Keratinocyte (primary cell): ENCODE measurements at regions not wholly inside any gene's neighbourhood (a gene's known extent, or its start where the extent isn't known, plus 50 kb on each side); places are given as distances from the start of the nearest gene placed in this dataset.

Experiments
- DNase-seq: peaks from one replicate; pipeline ENCODE4 v3.0.0-alpha.2; 2011; ENCODE audit warnings: low read depth, missing footprints, low spot score
- FAIRE-seq: peaks from 2 replicates; lab custom pipeline; 2011; peaks lifted over from hg19 to GRCh38; lab: Jason Lieb, UNC
- H2AFZ ChIP-seq: 2 replicates; pipeline ENCODE4 v1.6.0; 2012; ENCODE audit warnings: low read length, control low read depth, inconsistent platforms; ENCODE audit not compliant: control insufficient read depth
- H3K27ac ChIP-seq: 2 replicates; pipeline ENCODE4 v1.5.1; 2011; ENCODE audit warnings: low read length; ENCODE audit not compliant: control insufficient read depth, insufficient read depth
- H3K27me3 ChIP-seq: 3 replicates; pipeline ENCODE4 v1.6.0; 2011; ENCODE audit warnings: low read length; ENCODE audit not compliant: control insufficient read depth, insufficient read depth; ENCODE audit errors: extremely low read depth
- H3K36me3 ChIP-seq, 2 experiments: 2 replicates in 1 of 2; 3 replicates in 1 of 2; pipeline ENCODE4 v1.5.1; 2011; ENCODE audit warnings: low read length in 2 of 2, mild to moderate bottlenecking in 1 of 2; ENCODE audit not compliant: control insufficient read depth in 2 of 2, insufficient read depth in 2 of 2; ENCODE audit errors: extremely low read depth in 1 of 2
- H3K4me1 ChIP-seq: 3 replicates; pipeline ENCODE4 v1.5.1; 2011; ENCODE audit warnings: low read length; ENCODE audit not compliant: control insufficient read depth, insufficient read depth; ENCODE audit errors: extremely low read depth
- H3K4me2 ChIP-seq: 3 replicates; pipeline ENCODE4 v1.6.0; 2011; ENCODE audit warnings: low read depth, low read length; ENCODE audit not compliant: control insufficient read depth, insufficient read depth; ENCODE audit errors: extremely low read depth
- H3K4me3 ChIP-seq, 3 experiments: fragments of 200-600 bp in 1 of 3; sonication (generic) in 1 of 3; 2 replicates in 2 of 3; 3 replicates in 1 of 3; pipeline ENCODE4 v1.5.1; 2011 to 2016; ENCODE audit warnings: low read length in 3 of 3, mild to moderate bottlenecking in 3 of 3, control low read depth in 2 of 3, inconsistent platforms in 1 of 3, low read depth in 1 of 3, mixed read lengths in 1 of 3, mixed run types in 1 of 3, moderate library complexity in 1 of 3; ENCODE audit not compliant: control insufficient read depth in 2 of 3, insufficient read depth in 2 of 3; ENCODE audit errors: extremely low read depth in 1 of 3
- H3K79me2 ChIP-seq: 2 replicates; pipeline ENCODE4 v1.6.0; 2012; ENCODE audit warnings: low read length; ENCODE audit not compliant: control insufficient read depth, insufficient read depth
- H3K9ac ChIP-seq: 3 replicates; pipeline ENCODE4 v1.6.0; 2011; ENCODE audit warnings: low read length; ENCODE audit not compliant: control insufficient read depth, insufficient read depth; ENCODE audit errors: extremely low read depth
- H3K9me1 ChIP-seq: 3 replicates; pipeline ENCODE4 v1.6.0; 2011; ENCODE audit warnings: low read length; ENCODE audit not compliant: control insufficient read depth, insufficient read depth; ENCODE audit errors: extremely low read depth
- H3K9me3 ChIP-seq: 2 replicates; pipeline ENCODE4 v1.5.1; 2012; ENCODE audit warnings: low read depth, low read length; ENCODE audit not compliant: control insufficient read depth
- H4K20me1 ChIP-seq: 3 replicates; pipeline ENCODE4 v1.6.0; 2011; ENCODE audit warnings: low read length; ENCODE audit not compliant: control insufficient read depth, insufficient read depth; ENCODE audit errors: extremely low read depth
- EZH2 ChIP-seq: IDR thresholded peaks from one replicate; pipeline ENCODE4 v1.6.1; 2012; ENCODE audit warnings: inconsistent platforms, mild to moderate bottlenecking, low read length, moderate library complexity
- dilution Hi-C: fragments of 300-500 bp; cut with MboI; formaldehyde crosslinking; loops from one replicate; pipeline ENCODE4 v1.7.0; 2020; ENCODE audit warnings: low sequenced_read_pairs; ENCODE audit not compliant: extremely low pct_ligation_motif_present
- TF ChIP-seq, protein P1 (sequence below), 3 experiments: IDR thresholded peaks in 1 of 3; conservative IDR thresholded peaks in 1 of 3; optimal IDR thresholded peaks in 1 of 3; 2 replicates in 2 of 3; 3 replicates in 1 of 3; pipeline versions ENCODE3 to v1.5.1; 2011; ENCODE audit warnings: low read length in 3 of 3, mild to moderate bottlenecking in 3 of 3, moderate library complexity in 2 of 3, control low read depth in 1 of 3, inconsistent platforms in 1 of 3; ENCODE audit not compliant: insufficient read depth in 2 of 3; ENCODE audit errors: extremely low read depth in 1 of 3

DNA sequence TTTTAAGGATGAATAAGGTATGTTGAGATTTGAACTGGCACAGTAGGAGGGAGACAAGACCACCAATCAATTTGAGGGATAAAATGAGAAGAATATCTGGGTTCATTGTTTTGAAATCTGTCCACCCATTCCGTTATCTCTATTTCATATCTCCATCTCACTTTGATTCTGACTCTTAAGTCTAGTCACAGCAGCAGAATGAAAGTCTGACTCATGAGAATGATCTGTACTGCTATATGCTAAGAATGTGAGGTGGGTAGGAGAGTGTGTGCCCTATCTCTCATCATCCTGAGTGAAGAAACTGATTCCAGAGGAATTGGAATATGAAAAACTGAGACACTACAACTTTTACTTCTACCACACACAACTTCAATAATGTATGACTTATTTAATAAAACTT is 1994.5 kb upstream of the PIK3C3 start:
- Histone ChIP-seq H3K4me3 (no peak overlapping the region), H4K20me1 (no peaks in the 10 kb centered on the region), H3K4me1 (peaks cover 37% of the 10 kb centered on the region), H3K9me1 (no peaks in the 10 kb centered on the region), H3K36me3 (no peaks in the 10 kb centered on the region), H3K4me2 (peak overlapping the region; percentile 59), H3K9me3 (no peaks in the 10 kb centered on the region), H3K9ac (peak overlapping the region; percentile 55), H2AFZ (no peak overlapping the region), H3K27me3 (no peaks in the 10 kb centered on the region), H3K79me2 (no peaks in the 10 kb centered on the region), H3K27ac (peak overlapping the region; percentile 93)
- FAIRE-seq = no peak
- dilution Hi-C loops = no loop called here
- peak; percentile 28 for DNase-seq
- no peak for TF ChIP-seq EZH2
- TF ChIP-seq, protein P1, sequence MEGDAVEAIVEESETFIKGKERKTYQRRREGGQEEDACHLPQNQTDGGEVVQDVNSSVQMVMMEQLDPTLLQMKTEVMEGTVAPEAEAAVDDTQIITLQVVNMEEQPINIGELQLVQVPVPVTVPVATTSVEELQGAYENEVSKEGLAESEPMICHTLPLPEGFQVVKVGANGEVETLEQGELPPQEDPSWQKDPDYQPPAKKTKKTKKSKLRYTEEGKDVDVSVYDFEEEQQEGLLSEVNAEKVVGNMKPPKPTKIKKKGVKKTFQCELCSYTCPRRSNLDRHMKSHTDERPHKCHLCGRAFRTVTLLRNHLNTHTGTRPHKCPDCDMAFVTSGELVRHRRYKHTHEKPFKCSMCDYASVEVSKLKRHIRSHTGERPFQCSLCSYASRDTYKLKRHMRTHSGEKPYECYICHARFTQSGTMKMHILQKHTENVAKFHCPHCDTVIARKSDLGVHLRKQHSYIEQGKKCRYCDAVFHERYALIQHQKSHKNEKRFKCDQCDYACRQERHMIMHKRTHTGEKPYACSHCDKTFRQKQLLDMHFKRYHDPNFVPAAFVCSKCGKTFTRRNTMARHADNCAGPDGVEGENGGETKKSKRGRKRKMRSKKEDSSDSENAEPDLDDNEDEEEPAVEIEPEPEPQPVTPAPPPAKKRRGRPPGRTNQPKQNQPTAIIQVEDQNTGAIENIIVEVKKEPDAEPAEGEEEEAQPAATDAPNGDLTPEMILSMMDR (optimal IDR thresholded peaks at IDR 0.05 in 1 of 3, IDR thresholded peaks at IDR 0.05 in 1 of 3, conservative IDR thresholded peaks at IDR 0.05 in 1 of 3; ENCODE audit: extremely low read depth in 1 of 3, insufficient read depth in 2 of 3, low read length in 3 of 3) = no peak

DNA sequence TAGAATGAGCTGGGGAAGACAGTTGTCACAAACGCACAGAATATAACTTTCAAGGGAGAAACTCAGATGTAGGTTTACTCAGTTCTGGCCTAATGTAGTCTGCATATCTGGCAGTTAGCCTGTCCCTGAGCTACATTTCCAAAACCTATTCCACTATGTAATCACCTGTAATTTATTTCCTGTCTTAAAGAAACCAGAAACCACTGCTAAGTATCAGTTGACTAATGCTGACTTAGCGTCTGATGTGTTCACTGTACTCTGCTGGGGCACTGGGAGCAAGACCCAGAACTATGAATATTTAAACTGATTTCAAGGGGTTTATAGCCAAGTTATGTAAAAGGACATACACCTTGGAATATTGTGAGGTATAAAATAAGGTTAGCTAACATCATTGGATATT is 1995.2 kb upstream of the PIK3C3 start:
- no peaks in the 10 kb centered on the region for H3K79me2 ChIP-seq
- no peak overlapping the region for H3K4me3 ChIP-seq
- H3K27ac ChIP-seq = peak overlapping the region; percentile 93
- H3K36me3 ChIP-seq = no peaks in the 10 kb centered on the region
- no peak overlapping the region for H2AFZ ChIP-seq
- no peak for DNase-seq
- peak overlapping the region; percentile 59 for H3K4me2 ChIP-seq
- H3K9me1 ChIP-seq = no peaks in the 10 kb centered on the region
- H3K4me1 ChIP-seq = peaks cover 37% of the 10 kb centered on the region
- H3K9me3 ChIP-seq = no peaks in the 10 kb centered on the region
- peak; percentile 84 for FAIRE-seq
- TF ChIP-seq, protein P1 (optimal IDR thresholded peaks at IDR 0.05 in 1 of 3, IDR thresholded peaks at IDR 0.05 in 1 of 3, conservative IDR thresholded peaks at IDR 0.05 in 1 of 3; ENCODE audit: extremely low read depth in 1 of 3, insufficient read depth in 2 of 3, low read length in 3 of 3) = no peak
- no peak for TF ChIP-seq EZH2
- dilution Hi-C loops = no loop called here
- H3K9ac ChIP-seq = peak overlapping the region; percentile 55
- no peaks in the 10 kb centered on the region for H3K27me3 ChIP-seq
- no peaks in the 10 kb centered on the region for H4K20me1 ChIP-seq
